GM18873 (cell line): ENCODE measurements at regions not wholly inside any gene's neighbourhood (a gene's known extent, or its start where the extent isn't known, plus 50 kb on each side); places are given as distances from the start of the nearest gene placed in this dataset.

ENCODE experiments used
- ATAC-seq: cut with Tn5 transposase; IDR thresholded peaks from one replicate; pipeline ENCODE4 v1.9.1; 2021; ENCODE audit warnings: mild to moderate bottlenecking, moderate library complexity, moderate number of reproducible peaks; ENCODE audit not compliant: unreplicated experiment, low FRiP score

- ATAC-seq: no peak
Measured at GRCh38 chr21:35229290-35229689, 180.2 kb upstream of the RUNX1 start.

GRCh38 chr21:35227786-35228185, 178.7 kb upstream of the RUNX1 start:
- peak; percentile 24 for ATAC-seq

- peak; percentile 51 for ATAC-seq
Measured at GRCh38 chr21:35226968-35227744, 178.1 kb upstream of the RUNX1 start.

GRCh38 chr21:35226328-35226727, 177.2 kb upstream of the RUNX1 start:
- ATAC-seq: no peak

- no peak for ATAC-seq
Measured at GRCh38 chr21:35225573-35225972, 176.5 kb upstream of the RUNX1 start.

GRCh38 chr21:35223480-35224156, 174.5 kb upstream of the RUNX1 start:
- ATAC-seq: no peak

- ATAC-seq: peak; percentile 42
Measured at GRCh38 chr21:35222541-35222941, 173.4 kb upstream of the RUNX1 start.

- ATAC-seq: no peak
Measured at GRCh38 chr21:35222021-35222420, 172.9 kb upstream of the RUNX1 start.

GRCh38 chr21:35220301-35220700, 171.2 kb upstream of the RUNX1 start:
- ATAC-seq: no peak

GRCh38 chr21:35219719-35220118, 170.6 kb upstream of the RUNX1 start:
- ATAC-seq: no peak

- ATAC-seq: no peak
Measured at GRCh38 chr21:35219291-35219690, 170.2 kb upstream of the RUNX1 start.

- no peak for ATAC-seq
Measured at GRCh38 chr21:35217504-35218060, 168.5 kb upstream of the RUNX1 start.

- ATAC-seq: no peak
Measured at GRCh38 chr21:35216996-35217395, 167.9 kb upstream of the RUNX1 start.

GRCh38 chr21:35215870-35216269, 166.8 kb upstream of the RUNX1 start:
- no peak for ATAC-seq

GRCh38 chr21:35212393-35213127, 163.5 kb upstream of the RUNX1 start:
- ATAC-seq: no peak

GRCh38 chr21:35211782-35212181, 162.7 kb upstream of the RUNX1 start:
- no peak for ATAC-seq

- ATAC-seq: no peak
Measured at GRCh38 chr21:35210093-35210492, 161.0 kb upstream of the RUNX1 start.

- no peak for ATAC-seq
Measured at GRCh38 chr21:35208810-35209517, 159.9 kb upstream of the RUNX1 start.

- ATAC-seq: no peak
Measured at GRCh38 chr21:35208104-35208503, 159.0 kb upstream of the RUNX1 start.

GRCh38 chr21:35207322-35207721, 158.2 kb upstream of the RUNX1 start:
- no peak for ATAC-seq
